ENCODE measurements at regions not wholly inside any gene's neighbourhood (a gene's known extent, or its start where the extent isn't known, plus 50 kb on each side); places are given as distances from the start of the nearest gene placed in this dataset.

GRCh38 chr18:72652990-72653593, 109.0 kb upstream of the CBLN2 start:
- H3K79me2 ChIP-seq (ENCODE audit: insufficient read depth, low read length) = no peaks in the 10 kb centered on the region
- no peak overlapping the region for H3K27ac ChIP-seq (ENCODE audit: low read length)
- 0 out of 2 replicates have a peak overlapping the region, but pooled peaks have one; percentile 22 for H2AFZ ChIP-seq (ENCODE audit: low read depth, low read length)
- DNase-seq (peak; percentile 57), ATAC-seq (ENCODE audit: insufficient read depth, low read depth) (peak; percentile 75; the same call in 2 of the 3 replicates)
- no peak overlapping the region for H3K4me2 ChIP-seq (ENCODE audit: insufficient read depth, low read length)
- no peaks in the 10 kb centered on the region for H4K20me1 ChIP-seq (ENCODE audit: insufficient read depth, low read length)
- H3K36me3 ChIP-seq (ENCODE audit: insufficient read depth, low read length) = no peaks in the 10 kb centered on the region
- no peaks in the 10 kb centered on the region for H3K27me3 ChIP-seq (ENCODE audit: insufficient read depth, low read length, poor library complexity)
- H3K9me3 ChIP-seq (ENCODE audit: insufficient read depth, low read length, severe bottlenecking) = no peaks in the 10 kb centered on the region
- TF ChIP-seq, protein P1, sequence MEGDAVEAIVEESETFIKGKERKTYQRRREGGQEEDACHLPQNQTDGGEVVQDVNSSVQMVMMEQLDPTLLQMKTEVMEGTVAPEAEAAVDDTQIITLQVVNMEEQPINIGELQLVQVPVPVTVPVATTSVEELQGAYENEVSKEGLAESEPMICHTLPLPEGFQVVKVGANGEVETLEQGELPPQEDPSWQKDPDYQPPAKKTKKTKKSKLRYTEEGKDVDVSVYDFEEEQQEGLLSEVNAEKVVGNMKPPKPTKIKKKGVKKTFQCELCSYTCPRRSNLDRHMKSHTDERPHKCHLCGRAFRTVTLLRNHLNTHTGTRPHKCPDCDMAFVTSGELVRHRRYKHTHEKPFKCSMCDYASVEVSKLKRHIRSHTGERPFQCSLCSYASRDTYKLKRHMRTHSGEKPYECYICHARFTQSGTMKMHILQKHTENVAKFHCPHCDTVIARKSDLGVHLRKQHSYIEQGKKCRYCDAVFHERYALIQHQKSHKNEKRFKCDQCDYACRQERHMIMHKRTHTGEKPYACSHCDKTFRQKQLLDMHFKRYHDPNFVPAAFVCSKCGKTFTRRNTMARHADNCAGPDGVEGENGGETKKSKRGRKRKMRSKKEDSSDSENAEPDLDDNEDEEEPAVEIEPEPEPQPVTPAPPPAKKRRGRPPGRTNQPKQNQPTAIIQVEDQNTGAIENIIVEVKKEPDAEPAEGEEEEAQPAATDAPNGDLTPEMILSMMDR (IDR thresholded peaks at IDR 0.05; ENCODE audit: borderline replicate concordance, extremely low read depth, low read length, poor library complexity, severe bottlenecking) = peak; percentile 74
- no peak for TF ChIP-seq EZH2 (IDR thresholded peaks at IDR 0.05; ENCODE audit: borderline replicate concordance, low read depth, low read length, severe bottlenecking)
- H3K4me3 ChIP-seq (ENCODE audit: low read depth in 1 of 2, low read length in 2 of 2) = no peak overlapping the region
- no peaks in the 10 kb centered on the region for H3K4me1 ChIP-seq (ENCODE audit: insufficient read depth, low read length)
- H3K9ac ChIP-seq (ENCODE audit: low read depth, low read length) = no peak overlapping the region

GRCh38 chr18:72651033-72651432, 106.9 kb upstream of the CBLN2 start:
- no peaks in the 10 kb centered on the region for H3K9me3 ChIP-seq (ENCODE audit: insufficient read depth, low read length, severe bottlenecking)
- H3K27ac ChIP-seq (ENCODE audit: low read length) = no peak overlapping the region
- no peak overlapping the region for H3K4me3 ChIP-seq (ENCODE audit: low read depth in 1 of 2, low read length in 2 of 2)
- H3K27me3 ChIP-seq (ENCODE audit: insufficient read depth, low read length, poor library complexity) = no peaks in the 10 kb centered on the region
- no peak overlapping the region for H3K4me2 ChIP-seq (ENCODE audit: insufficient read depth, low read length)
- H4K20me1 ChIP-seq (ENCODE audit: insufficient read depth, low read length) = no peaks in the 10 kb centered on the region
- H2AFZ ChIP-seq (ENCODE audit: low read depth, low read length) = no peak overlapping the region
- no peaks in the 10 kb centered on the region for H3K36me3 ChIP-seq (ENCODE audit: insufficient read depth, low read length)
- DNase-seq = no peak
- no peak for ATAC-seq (ENCODE audit: insufficient read depth, low read depth)
- no peaks in the 10 kb centered on the region for H3K4me1 ChIP-seq (ENCODE audit: insufficient read depth, low read length)
- no peak overlapping the region for H3K9ac ChIP-seq (ENCODE audit: low read depth, low read length)
- H3K79me2 ChIP-seq (ENCODE audit: insufficient read depth, low read length) = no peaks in the 10 kb centered on the region
- TF ChIP-seq, protein P1 (IDR thresholded peaks at IDR 0.05; ENCODE audit: borderline replicate concordance, extremely low read depth, low read length, poor library complexity, severe bottlenecking) = no peak
- no peak for TF ChIP-seq EZH2 (IDR thresholded peaks at IDR 0.05; ENCODE audit: borderline replicate concordance, low read depth, low read length, severe bottlenecking)

DNA sequence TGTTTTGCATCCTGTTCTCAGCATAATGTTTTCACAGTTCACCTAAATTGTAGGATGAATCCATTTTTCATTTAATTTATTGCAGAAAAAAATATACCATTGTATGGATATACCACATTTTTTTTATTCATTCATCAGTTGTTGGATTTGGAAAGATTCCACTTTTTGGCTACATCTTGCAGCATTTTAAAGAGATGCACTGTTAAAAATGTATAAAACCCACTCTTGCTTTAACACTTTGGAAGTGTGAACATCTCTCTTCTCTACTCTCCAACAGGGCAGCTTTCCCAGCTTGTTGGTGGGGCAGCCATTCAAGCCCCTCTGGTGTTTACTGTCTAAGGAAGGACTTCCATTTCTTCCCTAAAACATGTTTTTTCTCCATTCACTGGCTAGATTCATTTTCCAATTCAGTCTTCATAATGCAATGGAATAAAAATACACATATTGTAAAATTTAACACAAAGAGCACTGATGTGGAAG, 104.4 kb upstream of the CBLN2 start:
- no peak for TF ChIP-seq EZH2 (IDR thresholded peaks at IDR 0.05; ENCODE audit: borderline replicate concordance, low read depth, low read length, severe bottlenecking)
- TF ChIP-seq, protein P1 (IDR thresholded peaks at IDR 0.05; ENCODE audit: borderline replicate concordance, extremely low read depth, low read length, poor library complexity, severe bottlenecking) = no peak
- no peaks in the 10 kb centered on the region for H3K9me3 ChIP-seq (ENCODE audit: insufficient read depth, low read length, severe bottlenecking)
- no peak for ATAC-seq (ENCODE audit: insufficient read depth, low read depth)
- DNase-seq = no peak
- no peaks in the 10 kb centered on the region for H3K36me3 ChIP-seq (ENCODE audit: insufficient read depth, low read length)
- H3K27ac ChIP-seq (ENCODE audit: low read length) = no peak overlapping the region
- H2AFZ ChIP-seq (ENCODE audit: low read depth, low read length) = no peak overlapping the region
- H3K4me2 ChIP-seq (ENCODE audit: insufficient read depth, low read length) = no peak overlapping the region
- no peaks in the 10 kb centered on the region for H3K79me2 ChIP-seq (ENCODE audit: insufficient read depth, low read length)
- H3K4me1 ChIP-seq (ENCODE audit: insufficient read depth, low read length) = no peaks in the 10 kb centered on the region
- H3K9ac ChIP-seq (ENCODE audit: low read depth, low read length) = no peak overlapping the region
- no peak overlapping the region for H3K4me3 ChIP-seq (ENCODE audit: low read depth in 1 of 2, low read length in 2 of 2)
- no peaks in the 10 kb centered on the region for H4K20me1 ChIP-seq (ENCODE audit: insufficient read depth, low read length)
- no peaks in the 10 kb centered on the region for H3K27me3 ChIP-seq (ENCODE audit: insufficient read depth, low read length, poor library complexity)
